ENCODE measurements at regions not wholly inside any gene's neighbourhood (a gene's known extent, or its start where the extent isn't known, plus 50 kb on each side); places are given as distances from the start of the nearest gene placed in this dataset.

GRCh38 chr16:52611817-52612673, 65.1 kb upstream of the TOX3 start:
- Histone ChIP-seq H3K36me3 (no peaks in the 10 kb centered on the region), H3K4me1 (replicated peaks) (no peaks in the 10 kb centered on the region), H3K27me3 (replicated peaks; ENCODE audit: insufficient read depth) (no peaks in the 10 kb centered on the region), H3K9me3 (no peaks in the 10 kb centered on the region), H3K4me3 (no peak overlapping the region), H3K27ac (no peak overlapping the region)
- no peak for DNase-seq (ENCODE audit: low spot score)
- intact Hi-C loops (cut with DNase I): no loop called here
- TF ChIP-seq POLR2A (IDR thresholded peaks at IDR 0.05) (no peak), POLR2AphosphoS5 (IDR thresholded peaks at IDR 0.05) (no peak), CTCF (IDR thresholded peaks at IDR 0.05) (no peak)
- WGBS: 58% methylated on average over 9 of the region's 9 CpGs

GRCh38 chr16:52603015-52603414, 56.1 kb upstream of the TOX3 start:
- no peak for TF ChIP-seq POLR2A (IDR thresholded peaks at IDR 0.05)
- TF ChIP-seq CTCF (IDR thresholded peaks at IDR 0.05): no peak
- TF ChIP-seq POLR2AphosphoS5 (IDR thresholded peaks at IDR 0.05): no peak
- WGBS: 79% methylated on average over 1 of the region's 1 CpG
- Histone ChIP-seq H3K36me3 (no peaks in the 10 kb centered on the region), H3K9me3 (no peaks in the 10 kb centered on the region), H3K4me3 (no peak overlapping the region), H3K4me1 (replicated peaks) (no peaks in the 10 kb centered on the region), H3K27ac (no peak overlapping the region), H3K27me3 (replicated peaks; ENCODE audit: insufficient read depth) (no peaks in the 10 kb centered on the region)
- intact Hi-C loops (cut with DNase I): no loop called here
- DNase-seq (ENCODE audit: low spot score): no peak

GRCh38 chr16:52597772-52598483, 51.0 kb upstream of the TOX3 start:
- TF ChIP-seq CTCF (IDR thresholded peaks at IDR 0.05) (no peak), POLR2AphosphoS5 (IDR thresholded peaks at IDR 0.05) (peak; percentile 76)
- Histone ChIP-seq H3K27me3 (replicated peaks; ENCODE audit: insufficient read depth) (no peaks in the 10 kb centered on the region), H3K36me3 (no peaks in the 10 kb centered on the region), H3K27ac (peak overlapping the region in 1 of 2 donors; percentile 27), H3K9me3 (no peaks in the 10 kb centered on the region), H3K4me3 (no peak overlapping the region), H3K4me1 (replicated peaks) (no peaks in the 10 kb centered on the region)
- intact Hi-C loops (cut with DNase I): no loop called here
- 32% methylated on average over 5 of the region's 5 CpGs for WGBS
- DNase-seq (ENCODE audit: low spot score): peak; percentile 31

GRCh38 chr16:52597073-52597771, 50.3 kb upstream of the TOX3 start:
- Histone ChIP-seq H3K27me3 (replicated peaks; ENCODE audit: insufficient read depth) (no peaks in the 10 kb centered on the region), H3K36me3 (no peaks in the 10 kb centered on the region), H3K4me3 (no peak overlapping the region), H3K27ac (no peak overlapping the region), H3K9me3 (no peaks in the 10 kb centered on the region), H3K4me1 (replicated peaks) (no peaks in the 10 kb centered on the region)
- WGBS: 39% methylated on average over 3 of the region's 3 CpGs
- intact Hi-C loops (cut with DNase I): no loop called here
- no peak for TF ChIP-seq POLR2A (IDR thresholded peaks at IDR 0.05)
- TF ChIP-seq POLR2AphosphoS5 (IDR thresholded peaks at IDR 0.05): no peak
- no peak for TF ChIP-seq CTCF (IDR thresholded peaks at IDR 0.05)
- DNase-seq (ENCODE audit: low spot score): no peak
